GM18508 (cell line): ENCODE measurements at regions not wholly inside any gene's neighbourhood (a gene's known extent, or its start where the extent isn't known, plus 50 kb on each side); places are given as distances from the start of the nearest gene placed in this dataset.

ENCODE experiments used
- ATAC-seq: cut with Tn5 transposase; IDR thresholded peaks from one replicate; pipeline ENCODE4 v1.9.1; 2021; ENCODE audit warnings: moderate number of reproducible peaks; ENCODE audit not compliant: insufficient read depth, unreplicated experiment

GRCh38 chr12:69059465-69060457, 126.8 kb upstream of the CPM start:
- ATAC-seq = no peak

GRCh38 chr12:69061574-69061973, 128.6 kb upstream of the CPM start:
- ATAC-seq = no peak

- ATAC-seq = no peak
Observed at GRCh38 chr12:69062621-69063237, 129.8 kb upstream of the CPM start.

GRCh38 chr12:69064734-69065443, 131.9 kb upstream of the CPM start:
- no peak for ATAC-seq

GRCh38 chr12:69065775-69066174, 132.8 kb upstream of the CPM start:
- no peak for ATAC-seq

GRCh38 chr12:69066492-69067373, 133.8 kb upstream of the CPM start:
- ATAC-seq = no peak

GRCh38 chr12:69067713-69068112, 134.7 kb upstream of the CPM start:
- ATAC-seq = no peak

GRCh38 chr12:69068448-69068847, 135.5 kb upstream of the CPM start:
- ATAC-seq = no peak

GRCh38 chr12:69069479-69069878, 136.5 kb upstream of the CPM start:
- ATAC-seq = no peak

- ATAC-seq = no peak
Observed at GRCh38 chr12:69070319-69071090, 137.5 kb upstream of the CPM start.

GRCh38 chr12:69071091-69071370, 138.1 kb upstream of the CPM start:
- ATAC-seq = no peak

- no peak for ATAC-seq
Observed at GRCh38 chr12:69073035-69073434, 140.1 kb upstream of the CPM start.

- ATAC-seq = no peak
Observed at GRCh38 chr12:69074556-69075349, 141.8 kb upstream of the CPM start.

- no peak for ATAC-seq
Observed at GRCh38 chr12:69083689-69084088, 150.7 kb upstream of the CPM start.

GRCh38 chr12:69084816-69085378, 151.9 kb upstream of the CPM start:
- ATAC-seq = no peak

GRCh38 chr12:69085852-69086251, 152.9 kb upstream of the CPM start:
- ATAC-seq = no peak

GRCh38 chr12:69087986-69088385, 151.4 kb upstream of the CPSF6 start:
- ATAC-seq = no peak

GRCh38 chr12:69090722-69091121, 148.6 kb upstream of the CPSF6 start:
- ATAC-seq = no peak
